ENCODE measurements at regions not wholly inside any gene's neighbourhood (a gene's known extent, or its start where the extent isn't known, plus 50 kb on each side); places are given as distances from the start of the nearest gene placed in this dataset.

GRCh38 chr5:107021575-107021974, 649.2 kb downstream of the EFNA5 start:
- TF ChIP-seq CTCF (IDR thresholded peaks at IDR 0.05 in 4 of 5, conservative IDR thresholded peaks at IDR 0.05 in 1 of 5) = no peak
- no peak for TF ChIP-seq POLR2A (IDR thresholded peaks at IDR 0.05)
